ENCODE measurements at regions not wholly inside any gene's neighbourhood (a gene's known extent, or its start where the extent isn't known, plus 50 kb on each side); places are given as distances from the start of the nearest gene placed in this dataset.
"Not testable (repeated sequence)": the region's sequence is repeated elsewhere in the genome, so short reads cannot be mapped to it uniquely, and the experiment has no call there.

DNA sequence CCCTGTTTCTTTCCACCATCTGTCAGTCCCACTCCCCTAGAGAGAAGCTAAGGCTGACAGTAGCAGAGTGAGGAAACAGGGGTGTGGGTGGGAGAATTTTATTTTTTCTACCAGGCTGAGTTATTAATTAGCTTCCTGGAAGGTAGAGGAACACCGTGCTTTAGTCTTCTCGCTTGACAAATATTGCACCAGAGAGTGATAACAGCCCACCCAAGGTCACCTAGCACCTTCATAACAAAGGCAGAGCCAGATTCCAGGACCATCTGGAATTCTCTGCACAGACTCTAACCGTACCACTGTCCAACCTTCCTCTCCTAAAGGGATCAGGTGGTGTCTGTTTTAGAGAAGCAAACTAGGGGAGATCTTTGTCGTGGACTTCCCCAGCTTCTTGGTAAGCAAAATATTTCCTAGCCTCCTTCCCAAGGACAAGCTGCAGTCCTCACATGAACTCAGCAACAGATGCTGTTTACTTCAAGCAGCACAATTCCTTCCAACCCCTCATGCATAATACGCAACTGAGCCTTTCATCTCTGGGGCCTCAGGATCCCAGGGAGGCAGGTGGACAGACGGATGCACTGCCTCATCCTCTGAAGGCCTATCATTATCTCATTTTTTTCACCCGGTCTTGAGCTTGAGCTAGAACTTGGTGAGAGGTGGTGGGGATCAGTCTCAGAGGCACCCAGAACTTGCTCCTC, 308.7 kb upstream of the BRINP1 start:
- Histone ChIP-seq H3K27me3 (ENCODE audit: control insufficient read depth, insufficient read depth, low read length) (no peaks in the 10 kb centered on the region), H3K27ac (ENCODE audit: low read length) (no peak overlapping the region), H3K36me3 (ENCODE audit: control insufficient read depth, insufficient read depth, low read length) (no peaks in the 10 kb centered on the region), H3K4me1 (ENCODE audit: control insufficient read depth, insufficient read depth, low read length) (no peaks in the 10 kb centered on the region), H3K4me3 (ENCODE audit: low read depth in 2 of 2, low read length in 2 of 2) (no peak overlapping the region), H3K9me3 (ENCODE audit: control insufficient read depth, insufficient read depth, low read depth, low read length) (no peaks in the 10 kb centered on the region)
- POLR2A ChIA-PET, result no interaction called here
- CTCF ChIA-PET, result no interaction called here
- TF ChIP-seq POLR2AphosphoS5 (IDR thresholded peaks at IDR 0.05; ENCODE audit: low read depth, low read length) (no peak), TCF7L2 (IDR thresholded peaks at IDR 0.05; ENCODE audit: low read depth, low read length) (no peak), SIN3A (IDR thresholded peaks at IDR 0.05; ENCODE audit: borderline replicate concordance, insufficient read depth, low read depth, low read length) (no peak)
- TF ChIP-seq, protein P1, sequence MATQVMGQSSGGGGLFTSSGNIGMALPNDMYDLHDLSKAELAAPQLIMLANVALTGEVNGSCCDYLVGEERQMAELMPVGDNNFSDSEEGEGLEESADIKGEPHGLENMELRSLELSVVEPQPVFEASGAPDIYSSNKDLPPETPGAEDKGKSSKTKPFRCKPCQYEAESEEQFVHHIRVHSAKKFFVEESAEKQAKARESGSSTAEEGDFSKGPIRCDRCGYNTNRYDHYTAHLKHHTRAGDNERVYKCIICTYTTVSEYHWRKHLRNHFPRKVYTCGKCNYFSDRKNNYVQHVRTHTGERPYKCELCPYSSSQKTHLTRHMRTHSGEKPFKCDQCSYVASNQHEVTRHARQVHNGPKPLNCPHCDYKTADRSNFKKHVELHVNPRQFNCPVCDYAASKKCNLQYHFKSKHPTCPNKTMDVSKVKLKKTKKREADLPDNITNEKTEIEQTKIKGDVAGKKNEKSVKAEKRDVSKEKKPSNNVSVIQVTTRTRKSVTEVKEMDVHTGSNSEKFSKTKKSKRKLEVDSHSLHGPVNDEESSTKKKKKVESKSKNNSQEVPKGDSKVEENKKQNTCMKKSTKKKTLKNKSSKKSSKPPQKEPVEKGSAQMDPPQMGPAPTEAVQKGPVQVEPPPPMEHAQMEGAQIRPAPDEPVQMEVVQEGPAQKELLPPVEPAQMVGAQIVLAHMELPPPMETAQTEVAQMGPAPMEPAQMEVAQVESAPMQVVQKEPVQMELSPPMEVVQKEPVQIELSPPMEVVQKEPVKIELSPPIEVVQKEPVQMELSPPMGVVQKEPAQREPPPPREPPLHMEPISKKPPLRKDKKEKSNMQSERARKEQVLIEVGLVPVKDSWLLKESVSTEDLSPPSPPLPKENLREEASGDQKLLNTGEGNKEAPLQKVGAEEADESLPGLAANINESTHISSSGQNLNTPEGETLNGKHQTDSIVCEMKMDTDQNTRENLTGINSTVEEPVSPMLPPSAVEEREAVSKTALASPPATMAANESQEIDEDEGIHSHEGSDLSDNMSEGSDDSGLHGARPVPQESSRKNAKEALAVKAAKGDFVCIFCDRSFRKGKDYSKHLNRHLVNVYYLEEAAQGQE (IDR thresholded peaks at IDR 0.05; ENCODE audit: insufficient read depth in 1 of 2, low read depth in 2 of 2, low read length in 1 of 2), result no peak
- TF ChIP-seq, protein P2, sequence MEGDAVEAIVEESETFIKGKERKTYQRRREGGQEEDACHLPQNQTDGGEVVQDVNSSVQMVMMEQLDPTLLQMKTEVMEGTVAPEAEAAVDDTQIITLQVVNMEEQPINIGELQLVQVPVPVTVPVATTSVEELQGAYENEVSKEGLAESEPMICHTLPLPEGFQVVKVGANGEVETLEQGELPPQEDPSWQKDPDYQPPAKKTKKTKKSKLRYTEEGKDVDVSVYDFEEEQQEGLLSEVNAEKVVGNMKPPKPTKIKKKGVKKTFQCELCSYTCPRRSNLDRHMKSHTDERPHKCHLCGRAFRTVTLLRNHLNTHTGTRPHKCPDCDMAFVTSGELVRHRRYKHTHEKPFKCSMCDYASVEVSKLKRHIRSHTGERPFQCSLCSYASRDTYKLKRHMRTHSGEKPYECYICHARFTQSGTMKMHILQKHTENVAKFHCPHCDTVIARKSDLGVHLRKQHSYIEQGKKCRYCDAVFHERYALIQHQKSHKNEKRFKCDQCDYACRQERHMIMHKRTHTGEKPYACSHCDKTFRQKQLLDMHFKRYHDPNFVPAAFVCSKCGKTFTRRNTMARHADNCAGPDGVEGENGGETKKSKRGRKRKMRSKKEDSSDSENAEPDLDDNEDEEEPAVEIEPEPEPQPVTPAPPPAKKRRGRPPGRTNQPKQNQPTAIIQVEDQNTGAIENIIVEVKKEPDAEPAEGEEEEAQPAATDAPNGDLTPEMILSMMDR (IDR thresholded peaks at IDR 0.05), result no peak
- BruUV-seq (replicated peaks), result no TSS peak
- ATAC-seq (no peak), DNase-seq (ENCODE audit: low read depth, low spot score) (no peak)
- in situ Hi-C loops (cut with HindIII; ENCODE audit: low pct_unique_long_range_greater_than_20kb, low sequenced_read_pairs) (no loop called here), intact Hi-C loops (cut with micrococcal nuclease; ENCODE audit: unreplicated experiment) (no loop called here)

DNA sequence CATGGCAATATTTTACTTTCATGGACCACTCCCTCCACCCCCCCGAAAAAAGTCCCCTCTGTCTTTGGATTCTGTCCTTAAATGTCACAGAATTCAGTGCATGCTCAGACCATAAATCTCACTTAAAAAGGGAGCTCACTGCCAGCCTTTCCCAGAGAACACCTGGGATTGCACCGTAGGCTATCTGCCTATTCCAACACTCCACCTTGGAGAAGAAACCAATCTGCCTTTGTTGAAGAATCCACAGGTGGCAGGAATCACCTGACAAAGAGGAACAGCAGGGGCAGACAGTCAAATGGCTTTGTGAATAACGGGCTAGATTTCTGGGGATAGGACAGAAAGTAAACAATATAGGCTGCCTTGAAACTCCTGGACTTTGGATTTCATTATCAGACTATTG, 306.7 kb upstream of the BRINP1 start:
- H3K27ac ChIP-seq (ENCODE audit: low read length), result no peak overlapping the region
- no TSS peak for BruUV-seq (replicated peaks)
- H3K9me3 ChIP-seq (ENCODE audit: control insufficient read depth, insufficient read depth, low read depth, low read length), result no peaks in the 10 kb centered on the region
- no peak for DNase-seq (ENCODE audit: low read depth, low spot score)
- H3K4me3 ChIP-seq (ENCODE audit: low read depth in 2 of 2, low read length in 2 of 2), result no peak overlapping the region
- no peaks in the 10 kb centered on the region for H3K27me3 ChIP-seq (ENCODE audit: control insufficient read depth, insufficient read depth, low read length)
- H3K4me1 ChIP-seq (ENCODE audit: control insufficient read depth, insufficient read depth, low read length), result no peaks in the 10 kb centered on the region
- no peaks in the 10 kb centered on the region for H3K36me3 ChIP-seq (ENCODE audit: control insufficient read depth, insufficient read depth, low read length)
- in situ Hi-C loops (cut with HindIII; ENCODE audit: low pct_unique_long_range_greater_than_20kb, low sequenced_read_pairs), result no loop called here
- ChIA-PET POLR2A (no interaction called here), CTCF (no interaction called here)
- intact Hi-C loops (cut with micrococcal nuclease; ENCODE audit: unreplicated experiment), result no loop called here
- ATAC-seq, result no peak
- TF ChIP-seq POLR2AphosphoS5 (IDR thresholded peaks at IDR 0.05; ENCODE audit: low read depth, low read length), result no peak
- TF ChIP-seq, protein P2 (IDR thresholded peaks at IDR 0.05), result no peak
- TF ChIP-seq, protein P1 (IDR thresholded peaks at IDR 0.05; ENCODE audit: insufficient read depth in 1 of 2, low read depth in 2 of 2, low read length in 1 of 2), result no peak
- TF ChIP-seq TCF7L2 (IDR thresholded peaks at IDR 0.05; ENCODE audit: low read depth, low read length), result no peak
- TF ChIP-seq SIN3A (IDR thresholded peaks at IDR 0.05; ENCODE audit: borderline replicate concordance, insufficient read depth, low read depth, low read length), result no peak

DNA sequence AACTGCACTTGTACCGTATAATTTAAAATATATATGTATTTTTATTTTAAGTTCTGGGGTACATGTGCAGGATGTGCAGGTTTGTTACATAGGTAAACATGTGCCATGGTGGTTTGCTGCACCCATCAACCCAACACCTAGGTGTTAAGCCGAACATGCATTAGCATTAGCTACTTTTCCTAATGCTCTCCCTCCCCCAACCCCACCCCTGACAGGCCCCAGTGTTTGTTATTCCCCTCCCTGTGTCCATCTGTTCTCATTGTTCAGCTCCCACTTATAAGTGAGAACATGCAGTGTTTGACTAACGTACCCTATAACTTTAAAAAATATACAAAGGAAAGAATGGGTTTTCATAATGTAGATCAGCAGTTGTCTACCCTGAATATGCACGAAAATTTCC, 303.5 kb upstream of the BRINP1 start:
- H3K27ac ChIP-seq (ENCODE audit: low read length); POLR2A ChIA-PET; intact Hi-C loops (cut with micrococcal nuclease; ENCODE audit: unreplicated experiment); H3K9me3 ChIP-seq (ENCODE audit: control insufficient read depth, insufficient read depth, low read depth, low read length); CTCF ChIA-PET; ATAC-seq; BruUV-seq (replicated peaks); H3K4me3 ChIP-seq (ENCODE audit: low read depth in 2 of 2, low read length in 2 of 2); H3K27me3 ChIP-seq (ENCODE audit: control insufficient read depth, insufficient read depth, low read length); DNase-seq (ENCODE audit: low read depth, low spot score); in situ Hi-C loops (cut with HindIII; ENCODE audit: low pct_unique_long_range_greater_than_20kb, low sequenced_read_pairs); H3K36me3 ChIP-seq (ENCODE audit: control insufficient read depth, insufficient read depth, low read length); H3K4me1 ChIP-seq (ENCODE audit: control insufficient read depth, insufficient read depth, low read length): not testable (repeated sequence)
